ENCODE measurements at regions not wholly inside any gene's neighbourhood (a gene's known extent, or its start where the extent isn't known, plus 50 kb on each side); places are given as distances from the start of the nearest gene placed in this dataset.

- no peak for DNase-seq (ENCODE audit: low spot score)
- Mint-ChIP-seq H3K27me3 (ENCODE audit: unreplicated experiment) (no peaks in the 10 kb centered on the region), H3K9me3 (ENCODE audit: unreplicated experiment) (no peaks in the 10 kb centered on the region), H3K27ac (ENCODE audit: unreplicated experiment) (no peak overlapping the region), H3K4me1 (ENCODE audit: unreplicated experiment) (no peaks in the 10 kb centered on the region), H3K36me3 (ENCODE audit: low read depth, unreplicated experiment) (no peaks in the 10 kb centered on the region), H3K4me3 (ENCODE audit: unreplicated experiment) (no peak overlapping the region)
- TF ChIP-seq CTCF (IDR thresholded peaks at IDR 0.05; ENCODE audit: unreplicated experiment) = no peak
Observed at GRCh38 chr4:114396808-114397207, 201.8 kb upstream of the UGT8 start.

GRCh38 chr4:114398410-114398809 is 200.2 kb upstream of the UGT8 start:
- no peak overlapping the region for H3K27ac Mint-ChIP-seq (ENCODE audit: unreplicated experiment)
- H3K9me3 Mint-ChIP-seq (ENCODE audit: unreplicated experiment) = no peaks in the 10 kb centered on the region

DNA sequence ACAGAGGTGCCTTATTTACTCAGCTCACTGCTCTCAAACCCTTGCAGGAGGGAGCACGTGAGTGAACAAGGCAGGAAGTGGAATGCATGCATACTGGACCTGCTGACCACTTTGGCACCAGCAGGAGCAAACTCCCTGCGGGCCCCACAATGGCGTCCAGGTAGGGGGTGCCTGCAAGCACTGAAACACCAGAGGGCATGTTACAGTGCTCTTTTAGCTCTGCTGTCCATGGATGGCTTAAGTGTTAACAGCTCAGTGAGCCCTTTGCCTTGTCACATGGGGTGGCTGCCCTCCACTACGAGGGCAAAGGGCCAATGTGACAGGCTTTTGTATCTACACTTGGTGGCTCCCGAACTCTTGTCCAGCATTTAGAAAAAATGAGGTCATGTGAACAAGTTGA is 199.5 kb upstream of the UGT8 start:
- no peak overlapping the region for H3K4me3 Mint-ChIP-seq (ENCODE audit: unreplicated experiment)
- DNase-seq (ENCODE audit: low spot score) = no peak

More at GRCh38 chr4:114398410-114398809, 200.2 kb upstream of the UGT8 start:
- no peak overlapping the region for H3K4me3 Mint-ChIP-seq (ENCODE audit: unreplicated experiment)
- no peak for TF ChIP-seq CTCF (IDR thresholded peaks at IDR 0.05; ENCODE audit: unreplicated experiment)
- no peaks in the 10 kb centered on the region for H3K36me3 Mint-ChIP-seq (ENCODE audit: low read depth, unreplicated experiment)
- H3K27me3 Mint-ChIP-seq (ENCODE audit: unreplicated experiment) = no peaks in the 10 kb centered on the region
- H3K4me1 Mint-ChIP-seq (ENCODE audit: unreplicated experiment) = no peaks in the 10 kb centered on the region
- DNase-seq (ENCODE audit: low spot score) = no peak

GRCh38 chr4:114400531-114400930 is 198.1 kb upstream of the UGT8 start:
- Mint-ChIP-seq H3K27me3 (ENCODE audit: unreplicated experiment) (no peaks in the 10 kb centered on the region), H3K4me1 (ENCODE audit: unreplicated experiment) (no peaks in the 10 kb centered on the region), H3K27ac (ENCODE audit: unreplicated experiment) (no peak overlapping the region), H3K4me3 (ENCODE audit: unreplicated experiment) (no peak overlapping the region), H3K9me3 (ENCODE audit: unreplicated experiment) (no peaks in the 10 kb centered on the region), H3K36me3 (ENCODE audit: low read depth, unreplicated experiment) (no peaks in the 10 kb centered on the region)
- no peak for DNase-seq (ENCODE audit: low spot score)
- TF ChIP-seq CTCF (IDR thresholded peaks at IDR 0.05; ENCODE audit: unreplicated experiment) = no peak

More for the DNA sequence above, 199.5 kb upstream of the UGT8 start:
- Mint-ChIP-seq H3K36me3 (ENCODE audit: low read depth, unreplicated experiment) (no peaks in the 10 kb centered on the region), H3K27ac (ENCODE audit: unreplicated experiment) (no peak overlapping the region), H3K27me3 (ENCODE audit: unreplicated experiment) (no peaks in the 10 kb centered on the region), H3K4me1 (ENCODE audit: unreplicated experiment) (no peaks in the 10 kb centered on the region), H3K9me3 (ENCODE audit: unreplicated experiment) (no peaks in the 10 kb centered on the region)
- TF ChIP-seq CTCF (IDR thresholded peaks at IDR 0.05; ENCODE audit: unreplicated experiment) = no peak

DNA sequence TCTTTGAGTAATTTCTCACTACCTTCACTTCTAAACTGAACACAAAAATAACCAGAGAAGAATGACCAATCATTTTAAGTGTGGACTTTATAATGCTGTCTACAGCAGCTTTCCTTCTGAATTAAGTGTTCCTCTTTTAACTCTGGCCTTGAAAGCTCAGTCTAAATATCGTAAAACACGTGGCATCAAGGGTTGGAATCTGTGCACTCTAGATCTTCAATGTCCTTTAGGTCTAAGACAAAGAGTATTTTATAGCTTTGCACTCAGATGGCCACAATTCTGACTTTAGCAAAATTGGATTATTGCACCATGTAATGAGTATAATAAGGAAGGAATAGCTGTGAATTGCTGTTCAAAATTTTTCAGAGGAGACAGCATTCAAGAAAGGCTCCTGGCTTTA is 197.1 kb upstream of the UGT8 start:
- Mint-ChIP-seq H3K4me1 (ENCODE audit: unreplicated experiment) (no peaks in the 10 kb centered on the region), H3K9me3 (ENCODE audit: unreplicated experiment) (no peaks in the 10 kb centered on the region), H3K36me3 (ENCODE audit: low read depth, unreplicated experiment) (no peaks in the 10 kb centered on the region), H3K4me3 (ENCODE audit: unreplicated experiment) (no peak overlapping the region), H3K27ac (ENCODE audit: unreplicated experiment) (no peak overlapping the region), H3K27me3 (ENCODE audit: unreplicated experiment) (no peaks in the 10 kb centered on the region)
- DNase-seq (ENCODE audit: low spot score) = no peak
- no peak for TF ChIP-seq CTCF (IDR thresholded peaks at IDR 0.05; ENCODE audit: unreplicated experiment)
